ENCODE measurements at regions not wholly inside any gene's neighbourhood (a gene's known extent, or its start where the extent isn't known, plus 50 kb on each side); places are given as distances from the start of the nearest gene placed in this dataset.
"Not testable (repeated sequence)": the region's sequence is repeated elsewhere in the genome, so short reads cannot be mapped to it uniquely, and the experiment has no call there.

- Histone ChIP-seq H3K36me3 (ENCODE audit: low read depth) (no peaks in the 10 kb centered on the region), H3K4me3 (no peak overlapping the region), H3K79me2 (ENCODE audit: low read depth) (no peaks in the 10 kb centered on the region), H3K27ac (no peak overlapping the region), H3K4me1 (replicated peaks; ENCODE audit: insufficient read depth) (no peaks in the 10 kb centered on the region), H2AFZ (no peak overlapping the region), H3K9me3 (ENCODE audit: insufficient read depth, low read depth) (no peaks in the 10 kb centered on the region), H3K4me2 (no peak overlapping the region), H4K20me1 (ENCODE audit: insufficient read depth) (no peaks in the 10 kb centered on the region), H3K27me3 (ENCODE audit: insufficient read depth, low read depth) (no peaks in the 10 kb centered on the region), H3F3A (ENCODE audit: insufficient read depth, low read depth) (no peaks in the 10 kb centered on the region), H3K9me2 (ENCODE audit: insufficient read depth) (no peaks in the 10 kb centered on the region)
- no peak for DNase-seq
- POLR2A ChIA-PET (ENCODE audit: unreplicated experiment) = no interaction called here
- intact Hi-C loops (cut with micrococcal nuclease; ENCODE audit: unreplicated experiment) = no loop called here
- TF ChIP-seq CTCF (conservative IDR thresholded peaks at IDR 0.05) = no peak
- no peak for TF ChIP-seq EZH2 (IDR thresholded peaks at IDR 0.05; ENCODE audit: low read depth)
- CTCF ChIA-PET = no interaction called here
- no TSS peak for BruUV-seq (replicated peaks)
Measured at GRCh38 chr13:80157261-80157932, 183.5 kb downstream of the SPRY2 start.

GRCh38 chr13:80152142-80152541, 188.8 kb downstream of the SPRY2 start:
- H3K27me3 ChIP-seq (ENCODE audit: insufficient read depth, low read depth); BruUV-seq (replicated peaks); CTCF ChIA-PET; H2AFZ ChIP-seq; H3K4me2 ChIP-seq; H3K9me3 ChIP-seq (ENCODE audit: insufficient read depth, low read depth); H3K27ac ChIP-seq; H4K20me1 ChIP-seq (ENCODE audit: insufficient read depth); POLR2A ChIA-PET (ENCODE audit: unreplicated experiment); H3K79me2 ChIP-seq (ENCODE audit: low read depth); intact Hi-C loops (cut with micrococcal nuclease; ENCODE audit: unreplicated experiment); DNase-seq; H3K9me2 ChIP-seq (ENCODE audit: insufficient read depth); H3K4me3 ChIP-seq; H3K36me3 ChIP-seq (ENCODE audit: low read depth); H3F3A ChIP-seq (ENCODE audit: insufficient read depth, low read depth): not testable (repeated sequence)
- H3K4me1 ChIP-seq (replicated peaks; ENCODE audit: insufficient read depth) = peaks cover 12% of the 10 kb centered on the region; the same call in 1 of the 2 replicates

- H2AFZ ChIP-seq = no peak overlapping the region
- BruUV-seq (replicated peaks) = no TSS peak
- H3K27ac ChIP-seq = no peak overlapping the region
- no peaks in the 10 kb centered on the region for H3F3A ChIP-seq (ENCODE audit: insufficient read depth, low read depth)
- ChIA-PET CTCF (no interaction called here), POLR2A (ENCODE audit: unreplicated experiment) (no interaction called here)
- TF ChIP-seq CTCF (conservative IDR thresholded peaks at IDR 0.05) (no peak), EZH2 (IDR thresholded peaks at IDR 0.05; ENCODE audit: low read depth) (no peak)
- H3K79me2 ChIP-seq (ENCODE audit: low read depth) = no peaks in the 10 kb centered on the region
- intact Hi-C loops (cut with micrococcal nuclease; ENCODE audit: unreplicated experiment) = no loop called here
- peaks cover 12% of the 10 kb centered on the region; the same call in 1 of the 2 replicates for H3K4me1 ChIP-seq (replicated peaks; ENCODE audit: insufficient read depth)
- H3K4me3 ChIP-seq = no peak overlapping the region
- no peaks in the 10 kb centered on the region for H3K9me2 ChIP-seq (ENCODE audit: insufficient read depth)
- no peak overlapping the region for H3K4me2 ChIP-seq
- H3K36me3 ChIP-seq (ENCODE audit: low read depth) = no peaks in the 10 kb centered on the region
- H3K27me3 ChIP-seq (ENCODE audit: insufficient read depth, low read depth) = no peaks in the 10 kb centered on the region
- no peaks in the 10 kb centered on the region for H4K20me1 ChIP-seq (ENCODE audit: insufficient read depth)
- peak in 1 of 2 experiments; percentile 72 for DNase-seq
- H3K9me3 ChIP-seq (ENCODE audit: insufficient read depth, low read depth) = no peaks in the 10 kb centered on the region
Measured at GRCh38 chr13:80151016-80151415, 189.9 kb downstream of the SPRY2 start.

- Histone ChIP-seq H3F3A (ENCODE audit: insufficient read depth, low read depth) (no peaks in the 10 kb centered on the region), H3K27ac (no peak overlapping the region), H3K27me3 (ENCODE audit: insufficient read depth, low read depth) (no peaks in the 10 kb centered on the region), H2AFZ (no peak overlapping the region), H4K20me1 (ENCODE audit: insufficient read depth) (no peaks in the 10 kb centered on the region), H3K4me3 (no peak overlapping the region), H3K36me3 (ENCODE audit: low read depth) (no peaks in the 10 kb centered on the region), H3K9me3 (ENCODE audit: insufficient read depth, low read depth) (no peaks in the 10 kb centered on the region), H3K4me2 (no peak overlapping the region), H3K4me1 (replicated peaks; ENCODE audit: insufficient read depth) (peaks cover 12% of the 10 kb centered on the region; the same call in 1 of the 2 replicates), H3K79me2 (ENCODE audit: low read depth) (no peaks in the 10 kb centered on the region), H3K9me2 (ENCODE audit: insufficient read depth) (no peaks in the 10 kb centered on the region)
- TF ChIP-seq EZH2 (IDR thresholded peaks at IDR 0.05; ENCODE audit: low read depth) (no peak), CTCF (conservative IDR thresholded peaks at IDR 0.05) (no peak)
- intact Hi-C loops (cut with micrococcal nuclease; ENCODE audit: unreplicated experiment) = no loop called here
- no TSS peak for BruUV-seq (replicated peaks)
- ChIA-PET CTCF (no interaction called here), POLR2A (ENCODE audit: unreplicated experiment) (no interaction called here)
- no peak for DNase-seq
Measured at GRCh38 chr13:80149736-80150135, 191.2 kb downstream of the SPRY2 start.
